Keratinocyte (primary cell): ENCODE measurements at regions not wholly inside any gene's neighbourhood (a gene's known extent, or its start where the extent isn't known, plus 50 kb on each side); places are given as distances from the start of the nearest gene placed in this dataset.

Source experiments
- DNase-seq: peaks from one replicate; pipeline ENCODE4 v3.0.0-alpha.2; 2011; ENCODE audit warnings: low read depth, missing footprints, low spot score
- FAIRE-seq: peaks from 2 replicates; lab custom pipeline; 2011; peaks lifted over from hg19 to GRCh38; lab: Jason Lieb, UNC
- H2AFZ ChIP-seq: 2 replicates; pipeline ENCODE4 v1.6.0; 2012; ENCODE audit warnings: low read length, control low read depth, inconsistent platforms; ENCODE audit not compliant: control insufficient read depth
- H3K27ac ChIP-seq: 2 replicates; pipeline ENCODE4 v1.5.1; 2011; ENCODE audit warnings: low read length; ENCODE audit not compliant: control insufficient read depth, insufficient read depth
- H3K27me3 ChIP-seq: 3 replicates; pipeline ENCODE4 v1.6.0; 2011; ENCODE audit warnings: low read length; ENCODE audit not compliant: control insufficient read depth, insufficient read depth; ENCODE audit errors: extremely low read depth
- H3K36me3 ChIP-seq, 2 experiments: 2 replicates in 1 of 2; 3 replicates in 1 of 2; pipeline ENCODE4 v1.5.1; 2011; ENCODE audit warnings: low read length in 2 of 2, mild to moderate bottlenecking in 1 of 2; ENCODE audit not compliant: control insufficient read depth in 2 of 2, insufficient read depth in 2 of 2; ENCODE audit errors: extremely low read depth in 1 of 2
- H3K4me1 ChIP-seq: 3 replicates; pipeline ENCODE4 v1.5.1; 2011; ENCODE audit warnings: low read length; ENCODE audit not compliant: control insufficient read depth, insufficient read depth; ENCODE audit errors: extremely low read depth
- H3K4me2 ChIP-seq: 3 replicates; pipeline ENCODE4 v1.6.0; 2011; ENCODE audit warnings: low read depth, low read length; ENCODE audit not compliant: control insufficient read depth, insufficient read depth; ENCODE audit errors: extremely low read depth
- H3K4me3 ChIP-seq, 3 experiments: fragments of 200-600 bp in 1 of 3; sonication (generic) in 1 of 3; 2 replicates in 2 of 3; 3 replicates in 1 of 3; pipeline ENCODE4 v1.5.1; 2011 to 2016; ENCODE audit warnings: low read length in 3 of 3, mild to moderate bottlenecking in 3 of 3, control low read depth in 2 of 3, inconsistent platforms in 1 of 3, low read depth in 1 of 3, mixed read lengths in 1 of 3, mixed run types in 1 of 3, moderate library complexity in 1 of 3; ENCODE audit not compliant: control insufficient read depth in 2 of 3, insufficient read depth in 2 of 3; ENCODE audit errors: extremely low read depth in 1 of 3
- H3K79me2 ChIP-seq: 2 replicates; pipeline ENCODE4 v1.6.0; 2012; ENCODE audit warnings: low read length; ENCODE audit not compliant: control insufficient read depth, insufficient read depth
- H3K9ac ChIP-seq: 3 replicates; pipeline ENCODE4 v1.6.0; 2011; ENCODE audit warnings: low read length; ENCODE audit not compliant: control insufficient read depth, insufficient read depth; ENCODE audit errors: extremely low read depth
- H3K9me1 ChIP-seq: 3 replicates; pipeline ENCODE4 v1.6.0; 2011; ENCODE audit warnings: low read length; ENCODE audit not compliant: control insufficient read depth, insufficient read depth; ENCODE audit errors: extremely low read depth
- H3K9me3 ChIP-seq: 2 replicates; pipeline ENCODE4 v1.5.1; 2012; ENCODE audit warnings: low read depth, low read length; ENCODE audit not compliant: control insufficient read depth
- H4K20me1 ChIP-seq: 3 replicates; pipeline ENCODE4 v1.6.0; 2011; ENCODE audit warnings: low read length; ENCODE audit not compliant: control insufficient read depth, insufficient read depth; ENCODE audit errors: extremely low read depth
- EZH2 ChIP-seq: IDR thresholded peaks from one replicate; pipeline ENCODE4 v1.6.1; 2012; ENCODE audit warnings: inconsistent platforms, mild to moderate bottlenecking, low read length, moderate library complexity
- dilution Hi-C: fragments of 300-500 bp; cut with MboI; formaldehyde crosslinking; loops from one replicate; pipeline ENCODE4 v1.7.0; 2020; ENCODE audit warnings: low sequenced_read_pairs; ENCODE audit not compliant: extremely low pct_ligation_motif_present
- TF ChIP-seq, protein P1 (sequence below), 3 experiments: IDR thresholded peaks in 1 of 3; conservative IDR thresholded peaks in 1 of 3; optimal IDR thresholded peaks in 1 of 3; 2 replicates in 2 of 3; 3 replicates in 1 of 3; pipeline versions ENCODE3 to v1.5.1; 2011; ENCODE audit warnings: low read length in 3 of 3, mild to moderate bottlenecking in 3 of 3, moderate library complexity in 2 of 3, control low read depth in 1 of 3, inconsistent platforms in 1 of 3; ENCODE audit not compliant: insufficient read depth in 2 of 3; ENCODE audit errors: extremely low read depth in 1 of 3

- H3K27ac ChIP-seq: no peak overlapping the region
Measured at GRCh38 chr11:71102251-71102995, 150.0 kb downstream of the SHANK2 start.

GRCh38 chr11:71101606-71102005 is 150.8 kb downstream of the SHANK2 start:
- no peak for TF ChIP-seq EZH2
- TF ChIP-seq, protein P1, sequence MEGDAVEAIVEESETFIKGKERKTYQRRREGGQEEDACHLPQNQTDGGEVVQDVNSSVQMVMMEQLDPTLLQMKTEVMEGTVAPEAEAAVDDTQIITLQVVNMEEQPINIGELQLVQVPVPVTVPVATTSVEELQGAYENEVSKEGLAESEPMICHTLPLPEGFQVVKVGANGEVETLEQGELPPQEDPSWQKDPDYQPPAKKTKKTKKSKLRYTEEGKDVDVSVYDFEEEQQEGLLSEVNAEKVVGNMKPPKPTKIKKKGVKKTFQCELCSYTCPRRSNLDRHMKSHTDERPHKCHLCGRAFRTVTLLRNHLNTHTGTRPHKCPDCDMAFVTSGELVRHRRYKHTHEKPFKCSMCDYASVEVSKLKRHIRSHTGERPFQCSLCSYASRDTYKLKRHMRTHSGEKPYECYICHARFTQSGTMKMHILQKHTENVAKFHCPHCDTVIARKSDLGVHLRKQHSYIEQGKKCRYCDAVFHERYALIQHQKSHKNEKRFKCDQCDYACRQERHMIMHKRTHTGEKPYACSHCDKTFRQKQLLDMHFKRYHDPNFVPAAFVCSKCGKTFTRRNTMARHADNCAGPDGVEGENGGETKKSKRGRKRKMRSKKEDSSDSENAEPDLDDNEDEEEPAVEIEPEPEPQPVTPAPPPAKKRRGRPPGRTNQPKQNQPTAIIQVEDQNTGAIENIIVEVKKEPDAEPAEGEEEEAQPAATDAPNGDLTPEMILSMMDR (optimal IDR thresholded peaks at IDR 0.05 in 1 of 3, IDR thresholded peaks at IDR 0.05 in 1 of 3, conservative IDR thresholded peaks at IDR 0.05 in 1 of 3; ENCODE audit: extremely low read depth in 1 of 3, insufficient read depth in 2 of 3, low read length in 3 of 3): no peak
- no peak overlapping the region for H3K9ac ChIP-seq
- no peak overlapping the region for H3K27ac ChIP-seq
- H4K20me1 ChIP-seq: no peaks in the 10 kb centered on the region
- H3K9me3 ChIP-seq: peaks cover 4% of the 10 kb centered on the region
- no peaks in the 10 kb centered on the region for H3K79me2 ChIP-seq
- no peak overlapping the region for H3K4me2 ChIP-seq
- dilution Hi-C loops: no loop called here
- H3K4me1 ChIP-seq: no peaks in the 10 kb centered on the region
- no peaks in the 10 kb centered on the region for H3K9me1 ChIP-seq
- H2AFZ ChIP-seq: no peak overlapping the region
- no peak for DNase-seq
- H3K36me3 ChIP-seq: no peaks in the 10 kb centered on the region
- H3K27me3 ChIP-seq: no peaks in the 10 kb centered on the region
- no peak for FAIRE-seq
- no peak overlapping the region for H3K4me3 ChIP-seq

More at GRCh38 chr11:71102251-71102995, 150.0 kb downstream of the SHANK2 start:
- DNase-seq (no peak), FAIRE-seq (no peak)
- no peak overlapping the region for H3K4me3 ChIP-seq
- no peaks in the 10 kb centered on the region for H3K79me2 ChIP-seq
- no peaks in the 10 kb centered on the region for H3K4me1 ChIP-seq
- H2AFZ ChIP-seq: no peak overlapping the region
- no peak overlapping the region for H3K9ac ChIP-seq
- peaks cover 4% of the 10 kb centered on the region for H3K9me3 ChIP-seq
- TF ChIP-seq EZH2: no peak
- TF ChIP-seq, protein P1 (optimal IDR thresholded peaks at IDR 0.05 in 1 of 3, IDR thresholded peaks at IDR 0.05 in 1 of 3, conservative IDR thresholded peaks at IDR 0.05 in 1 of 3; ENCODE audit: extremely low read depth in 1 of 3, insufficient read depth in 2 of 3, low read length in 3 of 3): no peak
- H3K36me3 ChIP-seq: no peaks in the 10 kb centered on the region
- dilution Hi-C loops: no loop called here
- H3K9me1 ChIP-seq: no peaks in the 10 kb centered on the region
- H4K20me1 ChIP-seq: no peaks in the 10 kb centered on the region
- H3K4me2 ChIP-seq: no peak overlapping the region
- no peaks in the 10 kb centered on the region for H3K27me3 ChIP-seq
